ENCODE measurements at regions not wholly inside any gene's neighbourhood (a gene's known extent, or its start where the extent isn't known, plus 50 kb on each side); places are given as distances from the start of the nearest gene placed in this dataset.
"Not testable (repeated sequence)": the region's sequence is repeated elsewhere in the genome, so short reads cannot be mapped to it uniquely, and the experiment has no call there.

DNA sequence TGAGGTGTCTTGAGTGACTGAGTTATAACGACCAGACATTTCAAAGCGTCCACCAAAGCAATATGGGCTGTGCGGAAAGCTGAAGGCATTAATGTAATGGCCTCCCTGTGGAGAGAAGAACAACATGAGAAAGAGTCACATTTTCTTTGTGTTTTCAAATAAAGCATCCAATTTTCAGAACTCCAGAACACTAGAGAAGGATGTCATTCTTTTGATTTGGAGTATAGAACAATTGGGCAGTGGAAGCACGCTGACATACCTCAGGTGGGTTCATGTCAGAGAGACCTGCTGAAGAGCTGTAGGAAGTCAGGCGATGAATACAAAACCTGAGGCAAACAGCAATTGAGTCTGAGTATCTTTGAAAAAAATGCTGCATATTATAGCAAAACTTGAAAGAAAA is 556.5 kb downstream of the GABRG2 start:
- no peak for DNase-seq (ENCODE audit: low read depth)

- DNase-seq (ENCODE audit: low read depth), result no peak
These were observed 569.9 kb downstream of the GABRG2 start for GRCh38 chr5:162637481-162637880.

- no peak for DNase-seq (ENCODE audit: low read depth)
These were observed 571.3 kb downstream of the GABRG2 start for GRCh38 chr5:162638849-162639248.

GRCh38 chr5:162641142-162641813 is 573.7 kb downstream of the GABRG2 start:
- DNase-seq (ENCODE audit: low read depth), result no peak

GRCh38 chr5:162654661-162655405 is 587.3 kb downstream of the GABRG2 start:
- DNase-seq (ENCODE audit: low read depth), result no peak

- no peak for DNase-seq (ENCODE audit: low read depth)
These were observed 589.5 kb downstream of the GABRG2 start for GRCh38 chr5:162657076-162657475.

GRCh38 chr5:162664846-162665245 is 597.3 kb downstream of the GABRG2 start:
- DNase-seq (ENCODE audit: low read depth), result no peak

DNA sequence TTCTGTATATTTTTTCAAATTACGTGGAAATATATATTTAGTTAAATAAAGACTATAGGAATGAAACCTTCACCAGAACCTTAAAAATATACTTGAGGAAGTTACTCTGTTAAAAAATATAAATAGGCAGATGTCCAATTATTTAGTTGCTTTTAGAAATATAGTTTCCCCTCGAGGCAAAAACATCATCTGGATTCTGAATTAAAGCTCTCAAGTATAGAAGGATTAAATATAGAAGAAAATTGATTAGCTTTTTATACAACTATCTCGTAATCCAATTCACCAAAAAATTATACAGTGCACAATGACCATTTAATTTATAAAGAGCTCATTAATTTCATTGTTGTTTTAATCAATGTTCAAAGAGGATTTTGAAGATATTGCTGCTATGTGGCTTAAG is 601.4 kb downstream of the GABRG2 start:
- no peak for DNase-seq (ENCODE audit: low read depth)

DNA sequence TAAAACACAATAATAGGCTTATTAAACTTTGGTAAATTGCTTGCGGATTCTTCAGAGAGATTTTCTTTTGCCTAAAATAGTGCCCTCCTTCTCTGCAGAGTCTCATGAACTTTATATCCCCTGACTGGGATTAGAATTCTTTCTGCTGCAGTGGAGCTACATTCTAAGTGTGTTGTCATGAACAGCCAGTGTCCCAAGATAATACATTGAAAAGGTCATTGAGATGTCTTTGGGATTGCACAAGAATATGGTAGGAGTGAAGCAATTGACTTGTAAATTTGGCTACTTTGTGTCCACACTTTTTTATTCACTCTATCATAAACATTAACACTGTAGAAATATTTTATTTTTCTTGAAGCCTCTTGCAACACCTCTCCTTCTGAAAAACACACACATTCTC is 604.5 kb downstream of the GABRG2 start:
- DNase-seq (ENCODE audit: low read depth), result no peak

DNA sequence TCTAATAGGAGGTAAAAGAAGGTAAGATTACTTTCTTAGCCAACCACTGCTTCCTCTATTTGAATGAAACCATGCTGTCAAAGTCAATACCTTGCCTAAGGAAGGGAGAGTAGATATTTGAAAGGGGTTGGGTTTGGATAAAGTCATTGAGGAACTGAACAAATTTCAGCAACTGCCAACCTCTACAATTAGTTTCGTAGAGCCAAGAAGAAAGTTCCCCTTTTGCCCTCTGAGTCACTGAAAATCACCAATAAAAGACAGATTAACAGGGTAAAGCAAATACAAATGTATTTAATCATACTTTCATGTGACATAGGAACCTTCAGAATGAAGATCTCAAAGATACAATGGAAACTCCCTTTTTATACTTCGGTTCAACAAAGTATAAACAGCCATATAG is 615.7 kb downstream of the GABRG2 start:
- DNase-seq (ENCODE audit: low read depth), result no peak

DNA sequence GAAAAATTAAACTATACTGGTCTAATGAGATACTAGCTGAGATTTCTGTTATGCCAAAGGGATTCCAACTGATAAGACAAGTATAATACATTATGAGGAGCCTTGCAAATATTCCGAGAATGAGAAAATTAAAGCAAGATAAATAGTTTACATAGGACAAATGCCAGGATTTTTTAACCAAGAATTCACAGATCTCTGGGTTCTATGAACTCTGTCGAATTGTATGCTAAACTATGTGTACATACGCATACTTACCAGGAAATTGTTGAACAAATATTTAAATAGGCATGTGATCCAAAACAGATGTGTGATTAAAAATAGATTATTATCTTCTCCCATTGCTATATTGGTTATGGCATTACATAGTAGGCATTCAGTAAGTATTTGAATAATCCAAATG is 616.6 kb downstream of the GABRG2 start:
- no peak for DNase-seq (ENCODE audit: low read depth)

- no peak for DNase-seq (ENCODE audit: low read depth)
These were observed 617.7 kb downstream of the GABRG2 start for GRCh38 chr5:162685302-162685701.

GRCh38 chr5:162696272-162696671 is 628.7 kb downstream of the GABRG2 start:
- not testable (repeated sequence) for DNase-seq (ENCODE audit: low read depth)

DNA sequence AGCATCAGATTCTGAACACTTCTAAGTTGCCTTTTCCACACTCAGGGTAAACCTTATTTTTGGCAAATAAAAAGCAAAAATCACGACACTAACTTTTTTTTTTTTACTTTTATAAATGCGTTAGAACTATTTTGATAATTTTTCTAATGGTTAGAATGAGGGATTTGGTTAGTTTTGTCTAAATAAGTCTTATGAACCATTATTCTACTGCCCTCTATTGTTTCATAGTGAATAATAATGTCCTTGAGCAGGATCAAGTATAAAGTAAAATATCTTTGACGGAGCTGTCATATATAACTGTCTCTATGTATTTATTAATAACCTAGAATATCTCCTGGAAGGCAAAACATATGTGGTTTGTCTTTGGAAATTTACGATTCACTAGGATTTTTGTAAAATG is 631.8 kb downstream of the GABRG2 start:
- DNase-seq (ENCODE audit: low read depth), result no peak

- DNase-seq (ENCODE audit: low read depth), result no peak
These were observed 636.3 kb downstream of the GABRG2 start for GRCh38 chr5:162703914-162704313.

DNA sequence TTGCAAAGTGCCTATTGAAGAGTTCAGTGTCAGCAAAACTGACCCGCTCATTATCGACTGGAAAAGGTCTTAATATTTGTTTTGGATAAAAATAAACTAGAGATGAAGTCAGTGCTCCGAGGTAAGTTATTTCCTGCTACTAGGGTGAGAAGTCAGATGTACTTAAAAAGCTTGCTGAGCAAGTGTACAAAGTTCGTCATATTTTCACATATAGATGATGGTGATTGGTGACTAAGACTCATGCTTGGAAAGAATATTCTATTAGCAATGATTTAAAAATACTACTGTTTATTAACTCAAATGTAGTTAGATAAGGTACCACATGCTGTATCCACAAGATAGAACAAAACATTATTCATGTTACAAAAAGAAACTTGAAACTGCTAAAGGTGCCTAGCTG is 643.7 kb downstream of the GABRG2 start:
- no peak for DNase-seq (ENCODE audit: low read depth)

GRCh38 chr5:162719720-162720119 is 652.1 kb downstream of the GABRG2 start:
- no peak for DNase-seq (ENCODE audit: low read depth)

GRCh38 chr5:162721125-162721524 is 653.6 kb downstream of the GABRG2 start:
- no peak for DNase-seq (ENCODE audit: low read depth)

DNA sequence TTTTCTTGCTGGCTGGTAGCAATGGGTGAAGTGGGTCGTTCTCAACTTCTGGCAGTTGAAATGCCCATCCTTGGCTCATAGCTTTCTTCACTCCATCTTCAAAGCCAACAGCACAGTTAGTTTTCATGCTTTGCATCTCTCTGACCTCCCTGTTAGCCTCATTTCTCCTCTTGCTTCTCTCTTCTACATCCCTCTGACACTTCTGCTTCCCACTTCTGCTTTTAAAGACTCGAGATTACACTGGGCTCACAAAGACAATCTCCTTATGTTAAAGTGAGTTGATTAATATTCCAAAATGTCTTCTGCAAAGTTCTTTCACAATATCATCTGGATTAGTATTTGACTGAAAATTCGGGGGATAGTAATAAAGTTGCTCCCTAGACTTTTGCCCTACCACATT is 684.8 kb upstream of the CCNG1 start:
- no peak for DNase-seq (ENCODE audit: low read depth)

DNA sequence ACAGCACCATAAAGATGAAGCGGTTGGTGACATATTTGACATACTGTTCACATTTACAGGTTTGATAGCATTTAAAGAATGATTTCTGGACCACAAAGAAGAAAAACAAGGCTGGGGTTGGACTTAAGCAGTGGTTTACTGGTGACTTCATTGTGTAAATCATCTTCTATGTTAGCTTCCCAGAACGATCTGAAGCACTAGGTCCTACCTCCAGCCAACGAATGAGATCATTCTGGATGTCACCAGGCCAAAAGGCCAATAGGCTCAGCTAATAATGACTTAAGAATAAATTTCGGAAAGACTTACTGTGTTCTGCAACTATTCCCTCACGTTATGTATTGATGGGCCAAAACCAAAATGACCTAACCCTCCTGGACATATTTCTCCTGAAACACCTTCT is 675.3 kb upstream of the CCNG1 start:
- DNase-seq (ENCODE audit: low read depth), result no peak

- DNase-seq (ENCODE audit: low read depth), result no peak
These were observed 668.4 kb upstream of the CCNG1 start for GRCh38 chr5:162769019-162769418.

- DNase-seq (ENCODE audit: low read depth), result no peak
These were observed 651.7 kb upstream of the CCNG1 start for GRCh38 chr5:162785673-162786072.

DNA sequence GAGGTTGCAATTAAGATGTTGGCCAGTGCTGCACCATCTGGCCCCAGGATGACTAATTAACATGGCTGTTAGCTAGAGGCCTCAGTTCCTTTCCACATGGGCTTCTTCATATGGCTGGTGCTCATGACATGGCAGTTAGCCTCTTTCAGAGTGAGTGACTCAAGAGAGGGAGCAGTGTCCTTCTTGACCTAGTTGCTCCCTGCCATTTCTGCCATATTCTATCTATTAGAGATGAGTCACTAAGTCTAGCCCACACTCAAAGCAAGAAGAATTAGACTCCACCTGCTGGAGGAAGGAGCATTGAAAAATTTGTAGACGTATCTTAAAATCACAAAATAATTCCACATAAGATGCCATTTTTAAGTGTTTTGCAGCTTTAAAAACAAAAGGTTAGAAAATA is 651.2 kb upstream of the CCNG1 start:
- DNase-seq (ENCODE audit: low read depth), result no peak

DNA sequence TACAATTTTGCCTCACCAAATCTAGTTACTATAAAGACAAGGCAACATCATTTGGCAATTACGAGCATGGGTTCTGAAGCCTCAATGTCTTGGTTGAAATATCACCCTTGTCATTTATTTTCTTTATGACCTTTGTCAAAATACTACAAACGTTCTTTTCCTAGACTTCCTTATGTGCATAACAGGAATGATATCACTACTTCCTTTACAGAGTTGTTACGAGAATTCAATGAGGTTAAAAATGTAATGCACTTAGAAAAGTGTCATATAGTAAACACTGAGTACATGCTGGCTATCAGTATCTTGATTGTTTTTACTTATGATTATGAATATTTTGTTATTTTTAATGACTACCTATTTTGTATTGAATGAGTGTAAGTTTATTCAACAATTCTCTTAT is 640.9 kb upstream of the CCNG1 start:
- DNase-seq (ENCODE audit: low read depth), result no peak

All from ELR (cell line).